GM12878 (cell line): ENCODE measurements at regions not wholly inside any gene's neighbourhood (a gene's known extent, or its start where the extent isn't known, plus 50 kb on each side); places are given as distances from the start of the nearest gene placed in this dataset.

Experiments used
- BCLAF1 ChIP-seq: fragments of 450-650 bp; IDR thresholded peaks from 2 replicates; pipeline ENCODE4 v1.6.1; 2017; ENCODE audit warnings: antibody characterized with exemption, mild to moderate bottlenecking, moderate library complexity
- IRF3 ChIP-seq: fragments of 450-650 bp; IDR thresholded peaks from 2 replicates; pipeline ENCODE4 v1.6.1; 2014; ENCODE audit warnings: mild to moderate bottlenecking
- IRF5 ChIP-seq: fragments of 450-650 bp; IDR thresholded peaks from 2 replicates; pipeline ENCODE4 v1.6.1; 2017; ENCODE audit warnings: borderline replicate concordance
- PAX5 ChIP-seq: IDR thresholded peaks from 2 replicates; pipeline ENCODE4 v1.6.1; 2011; ENCODE audit warnings: low read depth, low read length, borderline replicate concordance
- PBX3 ChIP-seq: IDR thresholded peaks from 2 replicates; pipeline ENCODE4 v1.6.1; 2011; ENCODE audit warnings: mild to moderate bottlenecking, low read depth, low read length, moderate library complexity; ENCODE audit not compliant: insufficient replicate concordance
- PRDM15 ChIP-seq: fragments of 450-650 bp; formaldehyde crosslinking; IDR thresholded peaks from 2 replicates; pipeline ENCODE4 v1.4.0; 2020; ENCODE audit warnings: mild to moderate bottlenecking, moderate library complexity
- SMARCA5 ChIP-seq: fragments of 450-650 bp; IDR thresholded peaks from 2 replicates; pipeline ENCODE4 v1.6.1; 2017; ENCODE audit warnings: mild to moderate bottlenecking
- SMC3 ChIP-seq: IDR thresholded peaks from 2 replicates; pipeline ENCODE4 v1.6.1; 2011; ENCODE audit warnings: low read length, improper control_type of control experiment, borderline replicate concordance
- SPI1 ChIP-seq: IDR thresholded peaks from 2 replicates; pipeline ENCODE4 v1.6.1; 2011; ENCODE audit warnings: low read depth, mild to moderate bottlenecking, low read length, moderate library complexity, borderline replicate concordance; ENCODE audit not compliant: insufficient read depth
- YY1 ChIP-seq: IDR thresholded peaks from 2 replicates; pipeline ENCODE4 v1.6.1; 2011; ENCODE audit warnings: low read depth, mild to moderate bottlenecking, low read length
- ZNF207 ChIP-seq: fragments of 450-650 bp; IDR thresholded peaks from 2 replicates; pipeline ENCODE4 v1.6.1; 2014; ENCODE audit warnings: antibody characterized with exemption, mild to moderate bottlenecking, borderline replicate concordance
- ZNF384 ChIP-seq: IDR thresholded peaks from 2 replicates; pipeline ENCODE4 v1.6.1; 2012; ENCODE audit warnings: low read depth, mild to moderate bottlenecking, low read length, improper control_type of control experiment, borderline replicate concordance
- ZNF687 ChIP-seq: fragments of 450-650 bp; IDR thresholded peaks from 2 replicates; pipeline ENCODE4 v1.6.1; 2017; ENCODE audit warnings: mild to moderate bottlenecking, moderate library complexity

DNA sequence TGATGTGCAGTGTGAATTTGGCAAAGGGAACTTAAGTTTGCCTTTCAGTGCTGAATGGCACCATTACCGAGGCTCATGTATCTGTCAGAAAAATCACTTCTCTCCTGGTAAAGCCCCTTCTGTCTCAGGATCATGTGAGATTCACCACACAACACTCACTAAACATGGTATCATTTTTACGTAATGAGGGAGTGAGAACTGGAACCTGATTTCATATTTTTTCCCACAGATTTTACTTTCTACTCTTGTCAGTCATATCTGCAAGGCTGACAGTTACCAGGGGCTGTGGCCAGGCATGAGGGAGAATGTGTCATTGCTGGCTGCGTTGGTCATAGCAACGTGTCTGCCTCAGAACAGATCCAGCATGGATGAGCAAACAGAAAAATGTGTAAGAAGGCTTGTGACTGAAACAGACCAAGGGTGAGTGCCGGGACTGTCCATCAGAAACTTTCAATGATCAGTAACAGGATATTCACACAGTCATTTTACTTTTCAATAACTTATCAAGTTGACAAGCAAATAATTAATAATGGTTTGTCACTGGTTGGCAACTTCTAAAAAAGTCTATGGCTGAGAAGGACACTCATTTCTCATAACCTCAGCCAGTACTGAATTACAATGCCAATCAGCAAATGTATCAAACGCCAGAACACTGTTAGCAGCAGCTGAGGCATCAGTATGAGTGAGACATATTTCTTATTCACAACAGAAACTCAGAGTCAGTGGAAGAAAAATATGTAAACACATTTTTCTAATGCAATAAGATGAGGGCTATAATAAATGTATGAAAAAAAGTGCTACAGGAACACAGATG is 100.5 kb downstream of the CDC42EP3 start (continued):
- TF ChIP-seq ZNF687 (peak; percentile 89), SMARCA5 (0 out of 2 replicates have a peak, but pooled peaks have one; percentile 44), BCLAF1 (no peak), ZNF384 (no peak), SMC3 (peak; percentile 22; the same call in 1 of the 2 replicates), YY1 (peak; percentile 27; the same call in 1 of the 2 replicates), PRDM15 (CRISPR knock-in tag) (no peak), PAX5 (peak; percentile 62; the same call in 1 of the 2 replicates), PBX3 (peak; percentile 76), IRF3 (no peak), SPI1 (0 out of 2 replicates have a peak, but pooled peaks have one; percentile 13), IRF5 (no peak), ZNF207 (peak; percentile 72; the same call in 1 of the 2 replicates)
